SK-N-SH (cell line): ENCODE measurements at regions not wholly inside any gene's neighbourhood (a gene's known extent, or its start where the extent isn't known, plus 50 kb on each side); places are given as distances from the start of the nearest gene placed in this dataset.

Experiments
- CTCF ChIA-PET: fragments of 300-600, 350-600 bp; formaldehyde crosslinking; extraction: SDS; loops from one replicate; lab custom pipeline; 2021; lab: Yijun Ruan, JAX
- POLR2A ChIA-PET: fragments of 350-600 bp; sonication (Branson Sonifier 250); formaldehyde crosslinking; extraction: SDS; loops from one replicate; lab custom pipeline; 2020; ENCODE audit warnings: antibody characterized with exemption, inconsistent platforms; lab: Yijun Ruan, JAX
- DNase-seq: peaks from one replicate; pipeline ENCODE4 v3.0.0; 2012
- H2AFZ ChIP-seq: fragments of 200-600 bp; sonication (generic); 2 replicates; pipeline ENCODE4 v1.8.1; 2016; ENCODE audit warnings: antibody characterized with exemption, mild to moderate bottlenecking, low read depth
- H3F3A ChIP-seq: fragments of 200-600 bp; sonication (generic); replicated peaks from 2 replicates; pipeline ENCODE3; 2016; ENCODE audit warnings: antibody characterized with exemption, mild to moderate bottlenecking; ENCODE audit not compliant: insufficient read depth
- H3K27ac ChIP-seq, 2 experiments: fragments of 200-500 bp in 1 of 2; fragments of 200-600 bp in 1 of 2; sonication (Bioruptor generic) in 1 of 2; sonication (generic), shearing (Covaris generic) in 1 of 2; 2 replicates each; pipeline versions ENCODE4 v1.5.1 to v1.6.1; 2014 to 2016; ENCODE audit warnings: low read depth in 2 of 2, inconsistent platforms in 1 of 2, low read length in 1 of 2, mild to moderate bottlenecking in 1 of 2, mixed read lengths in 1 of 2
- H3K27me3 ChIP-seq: fragments of 200-600 bp; sonication (generic), shearing (Covaris generic); 2 replicates; pipeline ENCODE4 v1.6.1; 2016; ENCODE audit warnings: mixed run types; ENCODE audit not compliant: insufficient read depth
- H3K36me3 ChIP-seq, 2 experiments: fragments of 200-500 bp in 1 of 2; fragments of 200-600 bp in 1 of 2; sonication (Bioruptor generic) in 1 of 2; sonication (generic) in 1 of 2; replicated peaks in 1 of 2; 2 replicates each; pipeline versions ENCODE3 to v1.5.1; 2014 to 2016; ENCODE audit warnings: low read length in 1 of 2, mild to moderate bottlenecking in 1 of 2; ENCODE audit not compliant: insufficient read depth in 2 of 2, control insufficient read depth in 1 of 2
- H3K4me1 ChIP-seq, 2 experiments: fragments of 200-500 bp in 1 of 2; fragments of 200-600 bp in 1 of 2; sonication (Bioruptor generic) in 1 of 2; sonication (generic), shearing (Covaris generic) in 1 of 2; 2 replicates each; pipeline versions ENCODE4 v1.5.1 to v1.6.1; 2014 to 2016; ENCODE audit warnings: low read depth in 1 of 2, low read length in 1 of 2, mixed run types in 1 of 2; ENCODE audit not compliant: insufficient read depth in 2 of 2, control insufficient read depth in 1 of 2
- H3K4me2 ChIP-seq: fragments of 200-600 bp; sonication (generic), shearing (Covaris generic); 2 replicates; pipeline ENCODE4 v1.6.1; 2017; ENCODE audit warnings: mixed run types
- H3K4me3 ChIP-seq, 2 experiments: fragments of 200-500 bp in 1 of 2; fragments of 200-600 bp in 1 of 2; sonication (Bioruptor generic) in 1 of 2; sonication (generic), shearing (Covaris generic) in 1 of 2; 2 replicates each; pipeline versions ENCODE4 v1.5.1 to v1.8.1; 2014 to 2016; ENCODE audit warnings: low read depth in 2 of 2, inconsistent platforms in 1 of 2, low read length in 1 of 2, mild to moderate bottlenecking in 1 of 2, mixed read lengths in 1 of 2, moderate library complexity in 1 of 2
- H3K79me2 ChIP-seq: fragments of 200-600 bp; sonication (generic); 2 replicates; pipeline ENCODE4 v1.8.1; 2017; ENCODE audit warnings: mild to moderate bottlenecking; ENCODE audit not compliant: insufficient read depth
- H3K9ac ChIP-seq: fragments of 200-600 bp; sonication (generic); 2 replicates; pipeline ENCODE4 v1.6.1; 2017; ENCODE audit warnings: mixed run types
- H3K9me2 ChIP-seq: fragments of 200-600 bp; sonication (generic); 2 replicates; pipeline ENCODE4 v1.6.1; 2017; ENCODE audit warnings: mixed run types
- H3K9me3 ChIP-seq: fragments of 200-600 bp; sonication (generic); 2 replicates; pipeline ENCODE4 v1.6.1; 2017; ENCODE audit warnings: mixed run types, mild to moderate bottlenecking, moderate library complexity
- H4K20me1 ChIP-seq: fragments of 200-600 bp; sonication (generic); 2 replicates; pipeline ENCODE4 v1.6.1; 2017; ENCODE audit warnings: mild to moderate bottlenecking, mixed run types; ENCODE audit not compliant: insufficient read depth
- CHD2 ChIP-seq: fragments of 150-350 bp; IDR thresholded peaks from 2 replicates; pipeline ENCODE4 v1.6.1; 2018; ENCODE audit warnings: low read length; ENCODE audit not compliant: partially characterized antibody
- ELF1 ChIP-seq: IDR thresholded peaks from 2 replicates; pipeline ENCODE4 v1.4.0; 2012
- EP300 ChIP-seq, 2 experiments: IDR thresholded peaks; 2 replicates each; pipeline versions ENCODE4 v1.4.0 to v1.6.1; 2012; ENCODE audit warnings: borderline replicate concordance in 1 of 2, low read depth in 1 of 2, low read length in 1 of 2
- EZH2phosphoT487 ChIP-seq: fragments of 200-600 bp; sonication (generic); IDR thresholded peaks from 2 replicates; pipeline ENCODE4 v1.6.1; 2017; ENCODE audit warnings: low read depth, mixed run types, mild to moderate bottlenecking, antibody characterized with exemption, moderate library complexity, borderline replicate concordance
- FOSL2 ChIP-seq: IDR thresholded peaks from 2 replicates; pipeline ENCODE4 v1.4.0; 2012; ENCODE audit warnings: low read depth, mild to moderate bottlenecking, moderate library complexity, borderline replicate concordance
- FOXJ3 ChIP-seq: sonication (generic); formaldehyde crosslinking; IDR thresholded peaks from 2 replicates; pipeline ENCODE4 v1.5.1; 2020; ENCODE audit warnings: mild to moderate bottlenecking, missing genetic modification reagents
- FOXM1 ChIP-seq: IDR thresholded peaks from 2 replicates; pipeline ENCODE4 v1.4.0; 2012; ENCODE audit warnings: low read depth, mild to moderate bottlenecking
- GABPA ChIP-seq: IDR thresholded peaks from 2 replicates; pipeline ENCODE4 v1.4.0; 2012; ENCODE audit warnings: low read depth, mild to moderate bottlenecking
- GATA2 ChIP-seq: sonication (generic); formaldehyde crosslinking; IDR thresholded peaks from 2 replicates; pipeline ENCODE4 v1.5.0; 2020; ENCODE audit warnings: mild to moderate bottlenecking, missing genetic modification reagents
- MXI1 ChIP-seq: IDR thresholded peaks from 2 replicates; pipeline ENCODE4 v1.6.1; 2012; ENCODE audit warnings: mild to moderate bottlenecking, low read depth, low read length, improper control_type of control experiment
- NFIC ChIP-seq: IDR thresholded peaks from 2 replicates; pipeline ENCODE4 v1.4.0; 2012; ENCODE audit warnings: borderline replicate concordance
- NRF1 ChIP-seq: IDR thresholded peaks from 2 replicates; pipeline ENCODE4 v1.6.1; 2012; ENCODE audit warnings: low read depth, mild to moderate bottlenecking, low read length
- RCOR1 ChIP-seq: fragments of 150-350 bp; IDR thresholded peaks from 2 replicates; pipeline ENCODE4 v1.6.1; 2017; ENCODE audit warnings: antibody characterized with exemption, low read length
- WGBS: methylation state at CpG from one replicate; pipeline ENCODE4 v1.1.6; 2017; ENCODE audit warnings: low lambda C conversion rate; 5-methylcytosine and 5-hydroxymethylcytosine counted together
- TF ChIP-seq, protein P1 (sequence below): IDR thresholded peaks from 2 replicates; pipeline ENCODE4 v1.4.0; 2012; ENCODE audit warnings: low read depth, borderline replicate concordance
- TF ChIP-seq, protein P2 (sequence below): fragments of 200-600 bp; sonication (generic); IDR thresholded peaks from 2 replicates; pipeline ENCODE4 v1.6.1; 2017; ENCODE audit warnings: antibody characterized with exemption, mild to moderate bottlenecking, moderate library complexity
- TF ChIP-seq, protein P3 (sequence below): IDR thresholded peaks from 2 replicates; pipeline ENCODE4 v1.6.1; 2012; ENCODE audit warnings: mild to moderate bottlenecking, low read depth, low read length, moderate library complexity
- TF ChIP-seq, protein P4 (sequence below): IDR thresholded peaks from 2 replicates; pipeline ENCODE4 v1.4.0; 2012; ENCODE audit warnings: low read depth, borderline replicate concordance
- TF ChIP-seq, protein P5 (sequence below): IDR thresholded peaks from 2 replicates; pipeline ENCODE4; 2012
- TF ChIP-seq, protein P6 (sequence below): fragments of 150-350 bp; IDR thresholded peaks from 2 replicates; pipeline ENCODE4 v1.6.1; 2016; ENCODE audit warnings: mild to moderate bottlenecking, low read depth, low read length

DNA sequence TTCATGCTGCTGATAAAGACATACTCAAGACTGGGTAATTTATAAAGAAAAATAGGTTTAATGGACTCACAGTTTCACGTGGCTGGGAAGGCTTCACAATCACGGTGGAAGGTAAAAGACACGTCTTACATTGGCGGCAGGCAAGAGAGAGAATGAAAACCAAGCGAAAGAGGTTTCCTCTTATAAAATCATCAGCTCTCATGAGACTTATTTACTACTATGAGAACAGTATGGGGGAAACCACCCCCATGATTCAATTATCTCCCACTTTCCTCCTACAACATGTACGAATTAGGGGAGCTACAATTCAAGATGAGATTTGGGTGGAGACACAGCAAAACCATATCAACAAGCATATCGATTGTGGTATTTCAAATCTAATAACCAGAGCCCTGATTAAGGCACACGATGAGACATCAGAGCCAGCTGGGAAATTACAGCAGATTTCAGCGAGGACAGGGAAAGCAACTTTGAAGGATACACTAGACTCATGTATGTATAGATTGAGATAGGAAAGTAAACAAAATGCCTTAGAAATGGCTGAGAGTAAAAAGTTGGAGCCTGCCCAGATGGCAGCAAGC, 129.8 kb upstream of the GJE1 start:
- DNase-seq = no peak
- Histone ChIP-seq H3K4me3 (peak overlapping the region; percentile 20 to 38; a peak in 3 of 4 replicates), H3K27me3 (no peaks in the 10 kb centered on the region), H3K9me3 (peaks cover 20% of the 10 kb centered on the region), H3K4me1 (no peaks in the 10 kb centered on the region), H3K9ac (peak overlapping the region; percentile 31; the same call in 1 of the 2 replicates), H3F3A (peaks cover 19% of the 10 kb centered on the region), H3K79me2 (peaks cover 50% of the 10 kb centered on the region), H3K9me2 (no peaks in the 10 kb centered on the region), H4K20me1 (no peaks in the 10 kb centered on the region), H2AFZ (peak overlapping the region; percentile 44), H3K36me3 (peaks cover 0 to 43% of the 10 kb centered on the region in 2 experiments), H3K4me2 (peak overlapping the region; percentile 44), H3K27ac (peak overlapping the region in 1 of 2 experiments; percentile 54; a peak in 1 of 4 replicates)
- 16% methylated on average over 9 of the region's 9 CpGs for WGBS
- POLR2A ChIA-PET = no interaction called here
- CTCF ChIA-PET = interaction anchor here (2.5 kb wide), 1 partner anchor 13 kb away, joined by 7 read pairs; no protein-coding TSS in a partner anchor
- TF ChIP-seq, protein P1, sequence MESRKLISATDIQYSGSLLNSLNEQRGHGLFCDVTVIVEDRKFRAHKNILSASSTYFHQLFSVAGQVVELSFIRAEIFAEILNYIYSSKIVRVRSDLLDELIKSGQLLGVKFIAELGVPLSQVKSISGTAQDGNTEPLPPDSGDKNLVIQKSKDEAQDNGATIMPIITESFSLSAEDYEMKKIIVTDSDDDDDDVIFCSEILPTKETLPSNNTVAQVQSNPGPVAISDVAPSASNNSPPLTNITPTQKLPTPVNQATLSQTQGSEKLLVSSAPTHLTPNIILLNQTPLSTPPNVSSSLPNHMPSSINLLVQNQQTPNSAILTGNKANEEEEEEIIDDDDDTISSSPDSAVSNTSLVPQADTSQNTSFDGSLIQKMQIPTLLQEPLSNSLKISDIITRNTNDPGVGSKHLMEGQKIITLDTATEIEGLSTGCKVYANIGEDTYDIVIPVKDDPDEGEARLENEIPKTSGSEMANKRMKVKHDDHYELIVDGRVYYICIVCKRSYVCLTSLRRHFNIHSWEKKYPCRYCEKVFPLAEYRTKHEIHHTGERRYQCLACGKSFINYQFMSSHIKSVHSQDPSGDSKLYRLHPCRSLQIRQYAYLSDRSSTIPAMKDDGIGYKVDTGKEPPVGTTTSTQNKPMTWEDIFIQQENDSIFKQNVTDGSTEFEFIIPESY = no peak
- TF ChIP-seq MXI1 (no peak), FOXM1 (no peak), GATA2 (CRISPR knock-in tag) (no peak), FOXJ3 (CRISPR knock-in tag) (no peak), RCOR1 (no peak), FOSL2 (no peak), GABPA (no peak), EP300 (IDR thresholded peaks at IDR 0.05; ENCODE audit: borderline replicate concordance in 1 of 2, low read depth in 1 of 2, low read length in 1 of 2) (no peak), NRF1 (no peak), CHD2 (no peak), ELF1 (no peak), EZH2phosphoT487 (no peak), NFIC (no peak)
- TF ChIP-seq, protein P2, sequence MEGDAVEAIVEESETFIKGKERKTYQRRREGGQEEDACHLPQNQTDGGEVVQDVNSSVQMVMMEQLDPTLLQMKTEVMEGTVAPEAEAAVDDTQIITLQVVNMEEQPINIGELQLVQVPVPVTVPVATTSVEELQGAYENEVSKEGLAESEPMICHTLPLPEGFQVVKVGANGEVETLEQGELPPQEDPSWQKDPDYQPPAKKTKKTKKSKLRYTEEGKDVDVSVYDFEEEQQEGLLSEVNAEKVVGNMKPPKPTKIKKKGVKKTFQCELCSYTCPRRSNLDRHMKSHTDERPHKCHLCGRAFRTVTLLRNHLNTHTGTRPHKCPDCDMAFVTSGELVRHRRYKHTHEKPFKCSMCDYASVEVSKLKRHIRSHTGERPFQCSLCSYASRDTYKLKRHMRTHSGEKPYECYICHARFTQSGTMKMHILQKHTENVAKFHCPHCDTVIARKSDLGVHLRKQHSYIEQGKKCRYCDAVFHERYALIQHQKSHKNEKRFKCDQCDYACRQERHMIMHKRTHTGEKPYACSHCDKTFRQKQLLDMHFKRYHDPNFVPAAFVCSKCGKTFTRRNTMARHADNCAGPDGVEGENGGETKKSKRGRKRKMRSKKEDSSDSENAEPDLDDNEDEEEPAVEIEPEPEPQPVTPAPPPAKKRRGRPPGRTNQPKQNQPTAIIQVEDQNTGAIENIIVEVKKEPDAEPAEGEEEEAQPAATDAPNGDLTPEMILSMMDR = no peak
- TF ChIP-seq, protein P3, sequence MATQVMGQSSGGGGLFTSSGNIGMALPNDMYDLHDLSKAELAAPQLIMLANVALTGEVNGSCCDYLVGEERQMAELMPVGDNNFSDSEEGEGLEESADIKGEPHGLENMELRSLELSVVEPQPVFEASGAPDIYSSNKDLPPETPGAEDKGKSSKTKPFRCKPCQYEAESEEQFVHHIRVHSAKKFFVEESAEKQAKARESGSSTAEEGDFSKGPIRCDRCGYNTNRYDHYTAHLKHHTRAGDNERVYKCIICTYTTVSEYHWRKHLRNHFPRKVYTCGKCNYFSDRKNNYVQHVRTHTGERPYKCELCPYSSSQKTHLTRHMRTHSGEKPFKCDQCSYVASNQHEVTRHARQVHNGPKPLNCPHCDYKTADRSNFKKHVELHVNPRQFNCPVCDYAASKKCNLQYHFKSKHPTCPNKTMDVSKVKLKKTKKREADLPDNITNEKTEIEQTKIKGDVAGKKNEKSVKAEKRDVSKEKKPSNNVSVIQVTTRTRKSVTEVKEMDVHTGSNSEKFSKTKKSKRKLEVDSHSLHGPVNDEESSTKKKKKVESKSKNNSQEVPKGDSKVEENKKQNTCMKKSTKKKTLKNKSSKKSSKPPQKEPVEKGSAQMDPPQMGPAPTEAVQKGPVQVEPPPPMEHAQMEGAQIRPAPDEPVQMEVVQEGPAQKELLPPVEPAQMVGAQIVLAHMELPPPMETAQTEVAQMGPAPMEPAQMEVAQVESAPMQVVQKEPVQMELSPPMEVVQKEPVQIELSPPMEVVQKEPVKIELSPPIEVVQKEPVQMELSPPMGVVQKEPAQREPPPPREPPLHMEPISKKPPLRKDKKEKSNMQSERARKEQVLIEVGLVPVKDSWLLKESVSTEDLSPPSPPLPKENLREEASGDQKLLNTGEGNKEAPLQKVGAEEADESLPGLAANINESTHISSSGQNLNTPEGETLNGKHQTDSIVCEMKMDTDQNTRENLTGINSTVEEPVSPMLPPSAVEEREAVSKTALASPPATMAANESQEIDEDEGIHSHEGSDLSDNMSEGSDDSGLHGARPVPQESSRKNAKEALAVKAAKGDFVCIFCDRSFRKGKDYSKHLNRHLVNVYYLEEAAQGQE = no peak
- TF ChIP-seq, protein P4, sequence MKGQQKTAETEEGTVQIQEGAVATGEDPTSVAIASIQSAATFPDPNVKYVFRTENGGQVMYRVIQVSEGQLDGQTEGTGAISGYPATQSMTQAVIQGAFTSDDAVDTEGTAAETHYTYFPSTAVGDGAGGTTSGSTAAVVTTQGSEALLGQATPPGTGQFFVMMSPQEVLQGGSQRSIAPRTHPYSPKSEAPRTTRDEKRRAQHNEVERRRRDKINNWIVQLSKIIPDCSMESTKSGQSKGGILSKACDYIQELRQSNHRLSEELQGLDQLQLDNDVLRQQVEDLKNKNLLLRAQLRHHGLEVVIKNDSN = no peak
- TF ChIP-seq, protein P5, sequence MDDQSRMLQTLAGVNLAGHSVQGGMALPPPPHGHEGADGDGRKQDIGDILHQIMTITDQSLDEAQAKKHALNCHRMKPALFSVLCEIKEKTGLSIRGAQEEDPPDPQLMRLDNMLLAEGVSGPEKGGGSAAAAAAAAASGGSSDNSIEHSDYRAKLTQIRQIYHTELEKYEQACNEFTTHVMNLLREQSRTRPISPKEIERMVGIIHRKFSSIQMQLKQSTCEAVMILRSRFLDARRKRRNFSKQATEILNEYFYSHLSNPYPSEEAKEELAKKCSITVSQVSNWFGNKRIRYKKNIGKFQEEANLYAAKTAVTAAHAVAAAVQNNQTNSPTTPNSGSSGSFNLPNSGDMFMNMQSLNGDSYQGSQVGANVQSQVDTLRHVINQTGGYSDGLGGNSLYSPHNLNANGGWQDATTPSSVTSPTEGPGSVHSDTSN = no peak
- TF ChIP-seq, protein P6, sequence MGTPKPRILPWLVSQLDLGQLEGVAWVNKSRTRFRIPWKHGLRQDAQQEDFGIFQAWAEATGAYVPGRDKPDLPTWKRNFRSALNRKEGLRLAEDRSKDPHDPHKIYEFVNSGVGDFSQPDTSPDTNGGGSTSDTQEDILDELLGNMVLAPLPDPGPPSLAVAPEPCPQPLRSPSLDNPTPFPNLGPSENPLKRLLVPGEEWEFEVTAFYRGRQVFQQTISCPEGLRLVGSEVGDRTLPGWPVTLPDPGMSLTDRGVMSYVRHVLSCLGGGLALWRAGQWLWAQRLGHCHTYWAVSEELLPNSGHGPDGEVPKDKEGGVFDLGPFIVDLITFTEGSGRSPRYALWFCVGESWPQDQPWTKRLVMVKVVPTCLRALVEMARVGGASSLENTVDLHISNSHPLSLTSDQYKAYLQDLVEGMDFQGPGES = no peak
- TF ChIP-seq, all 33 proteins: peak for 0
